ENCODE measurements at regions not wholly inside any gene's neighbourhood (a gene's known extent, or its start where the extent isn't known, plus 50 kb on each side); places are given as distances from the start of the nearest gene placed in this dataset.
A peak's percentile ranks its signal among the peaks of the same experiment; 100 is the strongest.

- Histone ChIP-seq H3K36me3 (no peaks in the 10 kb centered on the region), H3K27ac (no peak overlapping the region), H3K4me2 (no peak overlapping the region), H3K9me3 (replicated peaks in 1 of 11) (no peaks in the 10 kb centered on the region), H3K27me3 (no peaks in the 10 kb centered on the region), H3K4me1 (peaks cover 0 to 6% (median 0%) of the 10 kb centered on the region in 10 experiments; a peak in 2 of 20 replicates), H3K9ac (no peak overlapping the region), H3K4me3 (no peak overlapping the region), H4K20me1 (no peaks in the 10 kb centered on the region)
- TF ChIP-seq Cebpa-rat (IDR thresholded peaks at IDR 0.05) = no peak
Measured at GRCh38 chr11:128250482-128250881, 336.9 kb downstream of the ETS1 start.

DNA sequence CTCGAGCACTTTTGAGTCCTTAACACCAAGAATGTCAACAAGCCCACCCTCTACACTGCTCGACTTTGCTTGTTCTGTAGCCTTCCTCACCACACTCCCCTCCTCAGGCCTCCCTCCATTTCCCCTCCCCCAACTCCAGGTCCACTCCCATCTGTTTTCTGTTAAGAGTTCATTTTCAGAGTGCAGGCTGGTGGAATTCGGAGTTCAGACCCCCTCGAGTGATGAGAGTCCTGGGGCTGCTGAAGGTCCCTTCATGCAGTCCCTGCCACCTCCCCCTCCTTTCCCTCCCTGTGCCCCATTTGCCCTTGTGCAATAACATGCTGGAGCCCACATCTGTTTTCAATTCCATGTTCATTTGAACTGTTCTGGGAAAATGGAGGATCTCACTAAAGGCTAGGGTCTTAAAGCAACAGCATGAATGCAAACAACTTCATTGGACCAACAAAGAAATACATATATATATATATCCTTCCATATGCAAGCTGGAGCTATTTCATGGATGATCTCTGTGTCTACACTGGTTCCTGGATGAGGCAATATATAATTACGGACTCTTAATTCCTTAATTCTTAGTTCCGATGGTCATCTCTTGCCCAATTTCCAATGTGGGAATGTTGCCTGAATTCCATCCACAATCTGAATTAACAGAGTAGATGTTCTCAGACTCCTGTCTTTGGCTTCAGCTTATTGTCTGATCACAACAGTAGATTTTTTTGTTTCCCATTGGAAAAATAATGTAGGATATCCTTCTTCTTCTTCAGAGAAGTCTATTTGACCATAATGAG, 340.4 kb downstream of the ETS1 start:
- Histone ChIP-seq H3K4me3 (no peak overlapping the region), H3K27me3 (no peaks in the 10 kb centered on the region), H3K27ac (no peak overlapping the region), H3K4me2 (no peak overlapping the region), H3K9ac (no peak overlapping the region), H3K4me1 (no peaks in the 10 kb centered on the region), H3K36me3 (no peaks in the 10 kb centered on the region), H4K20me1 (no peaks in the 10 kb centered on the region), H3K9me3 (replicated peaks in 1 of 11) (no peaks in the 10 kb centered on the region)
- no peak for TF ChIP-seq Cebpa-rat (IDR thresholded peaks at IDR 0.05)

GRCh38 chr11:128246364-128246801, 341.0 kb downstream of the ETS1 start:
- Histone ChIP-seq H3K27ac (no peak overlapping the region), H3K27me3 (no peaks in the 10 kb centered on the region), H3K4me1 (no peaks in the 10 kb centered on the region), H3K9me3 (replicated peaks in 1 of 11) (no peaks in the 10 kb centered on the region), H3K4me3 (no peak overlapping the region), H3K9ac (no peak overlapping the region), H3K36me3 (no peaks in the 10 kb centered on the region), H3K4me2 (no peak overlapping the region), H4K20me1 (no peaks in the 10 kb centered on the region)
- no peak for TF ChIP-seq Cebpa-rat (IDR thresholded peaks at IDR 0.05)

DNA sequence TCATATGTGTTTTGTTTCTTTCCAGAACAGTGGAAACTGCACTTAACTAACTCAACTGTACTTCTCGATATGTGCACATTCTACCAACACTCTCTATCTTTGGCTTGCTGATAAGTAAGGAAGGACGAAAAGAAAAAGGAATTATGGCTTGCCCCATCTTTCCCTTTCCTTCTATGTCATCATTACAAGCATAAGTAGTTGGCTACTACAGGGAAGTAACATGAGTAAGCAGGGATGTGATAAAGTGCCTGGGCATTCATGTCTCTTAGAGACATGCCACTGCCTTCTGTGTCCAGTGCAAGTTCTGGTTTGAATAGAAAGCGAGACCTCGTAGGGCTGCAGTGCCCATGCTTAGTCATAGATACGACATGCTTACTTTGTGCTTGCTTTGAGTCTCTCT, 342.5 kb downstream of the ETS1 start:
- Histone ChIP-seq H3K9ac (no peak overlapping the region), H4K20me1 (no peaks in the 10 kb centered on the region), H3K4me1 (no peaks in the 10 kb centered on the region), H3K4me3 (no peak overlapping the region), H3K36me3 (no peaks in the 10 kb centered on the region), H3K9me3 (replicated peaks in 1 of 11) (no peaks in the 10 kb centered on the region), H3K4me2 (no peak overlapping the region), H3K27ac (no peak overlapping the region), H3K27me3 (no peaks in the 10 kb centered on the region)
- no peak for TF ChIP-seq Cebpa-rat (IDR thresholded peaks at IDR 0.05)

DNA sequence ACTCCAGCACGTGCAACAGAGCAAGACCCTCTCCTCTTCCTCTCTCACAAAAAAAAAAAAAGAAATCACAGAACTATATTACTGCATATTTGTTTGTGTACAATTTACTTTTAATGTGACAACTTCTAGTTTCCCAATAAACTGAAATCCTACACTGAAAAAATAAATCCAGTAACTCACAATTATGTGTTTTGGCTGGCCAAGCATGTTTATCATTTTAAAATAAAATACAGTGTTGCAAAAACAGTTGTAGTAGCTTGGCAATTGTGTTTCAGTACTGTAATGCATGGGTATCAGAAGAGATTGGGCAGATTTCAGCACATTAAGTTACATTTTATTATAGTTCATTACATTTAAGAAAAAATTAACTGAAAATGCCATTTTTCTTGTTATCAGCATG, 344.9 kb downstream of the ETS1 start:
- H3K9ac ChIP-seq = no peak overlapping the region
- peaks cover 0 to 12% (median 0%) of the 10 kb centered on the region in 10 experiments; a peak in 6 of 20 replicates for H3K4me1 ChIP-seq
- H3K4me3 ChIP-seq = no peak overlapping the region
- no peaks in the 10 kb centered on the region for H3K36me3 ChIP-seq
- no peak for TF ChIP-seq Cebpa-rat (IDR thresholded peaks at IDR 0.05)
- H3K27ac ChIP-seq = no peak overlapping the region
- no peak overlapping the region for H3K4me2 ChIP-seq
- H3K9me3 ChIP-seq (replicated peaks in 1 of 11) = peaks cover 0 to 3% (median 0%) of the 10 kb centered on the region in 11 experiments; a peak in 4 of 22 replicates
- no peaks in the 10 kb centered on the region for H3K27me3 ChIP-seq
- no peaks in the 10 kb centered on the region for H4K20me1 ChIP-seq

DNA sequence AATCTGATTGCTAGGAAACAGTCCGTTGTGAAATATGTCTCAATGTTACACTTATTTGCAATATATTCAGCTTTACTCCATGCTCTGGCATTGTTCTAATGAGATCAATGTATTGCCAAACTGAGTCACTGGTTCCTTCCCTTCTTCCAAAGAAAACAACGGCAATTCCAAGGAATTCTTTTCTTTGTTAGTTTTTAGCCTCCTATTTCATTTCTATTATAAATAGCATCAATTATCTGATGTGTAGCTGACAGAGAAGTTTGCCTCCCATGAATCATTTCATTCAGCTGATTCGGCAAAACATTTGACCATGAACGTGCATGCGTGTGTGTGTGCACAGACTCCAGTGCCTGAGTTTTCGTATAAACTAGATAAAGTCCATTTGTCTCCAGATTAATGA, 346.8 kb downstream of the ETS1 start:
- no peak overlapping the region for H3K9ac ChIP-seq
- no peak overlapping the region for H3K4me3 ChIP-seq
- peaks cover 0 to 12% (median 0%) of the 10 kb centered on the region in 10 experiments; a peak in 6 of 20 replicates for H3K4me1 ChIP-seq
- H3K27ac ChIP-seq = no peak overlapping the region
- no peaks in the 10 kb centered on the region for H4K20me1 ChIP-seq
- no peaks in the 10 kb centered on the region for H3K27me3 ChIP-seq
- TF ChIP-seq Cebpa-rat (IDR thresholded peaks at IDR 0.05) = no peak
- H3K4me2 ChIP-seq = no peak overlapping the region
- H3K9me3 ChIP-seq (replicated peaks in 1 of 11) = peaks cover 0 to 11% (median 4%) of the 10 kb centered on the region in 11 experiments; a peak in 6 of 22 replicates
- no peaks in the 10 kb centered on the region for H3K36me3 ChIP-seq

DNA sequence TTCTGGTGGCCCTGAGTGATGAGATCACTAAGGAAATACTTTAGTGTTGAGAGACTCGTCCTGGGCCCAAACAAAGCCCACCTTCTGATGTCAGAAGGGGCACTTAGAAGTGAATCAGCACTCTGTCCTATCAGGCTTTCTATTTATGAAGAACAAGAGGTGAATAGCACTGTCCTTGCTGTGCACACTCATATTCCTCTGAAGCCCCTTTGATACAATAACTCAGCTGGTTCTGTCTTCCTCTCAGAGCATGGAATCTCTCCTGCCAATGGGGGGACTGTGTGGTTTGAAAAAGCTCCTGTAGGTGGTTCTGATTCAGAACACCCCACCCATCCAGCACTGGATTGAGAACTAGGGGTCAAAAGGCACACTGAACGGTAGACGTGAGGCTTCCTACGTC, 348.1 kb downstream of the ETS1 start:
- Histone ChIP-seq H3K36me3 (no peaks in the 10 kb centered on the region), H3K27me3 (no peaks in the 10 kb centered on the region), H4K20me1 (no peaks in the 10 kb centered on the region), H3K4me2 (peak overlapping the region in 5 of 11 experiments; percentile 29 to 69 (median 49); a peak in 10 of 22 replicates), H3K9ac (no peak overlapping the region), H3K9me3 (replicated peaks in 1 of 11) (peaks cover 0 to 11% (median 4%) of the 10 kb centered on the region in 11 experiments; a peak in 6 of 22 replicates), H3K4me3 (no peak overlapping the region), H3K27ac (peak overlapping the region in 3 of 11 experiments; percentile 15 to 44 (median 32); a peak in 5 of 22 replicates), H3K4me1 (peaks cover 0 to 12% (median 0%) of the 10 kb centered on the region in 10 experiments; a peak in 6 of 20 replicates)
- no peak for TF ChIP-seq Cebpa-rat (IDR thresholded peaks at IDR 0.05)

DNA sequence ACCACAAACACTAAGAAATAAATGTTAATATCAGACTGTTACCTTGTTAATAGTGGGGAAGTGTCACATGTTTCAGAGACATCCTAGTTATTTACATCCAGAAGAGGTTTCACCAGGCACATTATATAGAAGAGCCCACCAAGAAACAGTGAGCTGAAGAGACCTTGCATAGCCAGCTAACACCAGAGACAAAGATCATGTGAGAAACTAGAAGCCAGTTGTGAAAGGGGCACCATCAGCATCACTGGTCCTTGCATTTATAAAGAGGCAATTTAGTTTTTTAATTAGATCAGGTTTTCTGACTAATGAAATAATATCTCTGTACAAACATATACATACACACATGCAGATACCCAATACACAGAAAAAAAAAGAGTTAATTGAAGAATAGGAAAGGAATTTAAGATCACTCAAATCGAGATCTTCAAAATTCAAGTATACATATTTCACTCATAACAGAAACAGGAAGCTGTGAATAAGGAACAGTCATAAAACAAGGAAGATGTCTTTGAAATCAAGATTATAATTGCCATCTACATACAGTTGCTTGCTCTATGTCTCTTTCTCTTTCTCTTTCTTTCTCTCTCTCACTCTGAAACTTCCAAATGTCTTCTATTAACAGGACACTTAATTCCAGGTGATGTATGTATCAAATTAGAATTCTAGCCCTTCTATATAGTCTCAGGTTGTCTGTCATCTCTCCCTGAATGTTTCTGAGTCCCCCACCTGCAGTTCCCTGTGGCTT, 348.7 kb downstream of the ETS1 start:
- peaks cover 0 to 11% (median 4%) of the 10 kb centered on the region in 11 experiments; a peak in 6 of 22 replicates for H3K9me3 ChIP-seq (replicated peaks in 1 of 11)
- H3K9ac ChIP-seq = no peak overlapping the region
- H4K20me1 ChIP-seq = no peaks in the 10 kb centered on the region
- no peaks in the 10 kb centered on the region for H3K27me3 ChIP-seq
- peak overlapping the region in 3 of 11 experiments; percentile 15 to 44 (median 32); a peak in 5 of 22 replicates for H3K27ac ChIP-seq
- peaks cover 0 to 12% (median 0%) of the 10 kb centered on the region in 10 experiments; a peak in 6 of 20 replicates for H3K4me1 ChIP-seq
- TF ChIP-seq Cebpa-rat (IDR thresholded peaks at IDR 0.05) = no peak
- peak overlapping the region in 5 of 11 experiments; percentile 29 to 69 (median 49); a peak in 10 of 22 replicates for H3K4me2 ChIP-seq
- no peak overlapping the region for H3K4me3 ChIP-seq
- no peaks in the 10 kb centered on the region for H3K36me3 ChIP-seq
